Stomach smooth muscle (tissue), 2 donors: ENCODE measurements at regions not wholly inside any gene's neighbourhood (a gene's known extent, or its start where the extent isn't known, plus 50 kb on each side); places are given as distances from the start of the nearest gene placed in this dataset.
"Not testable (repeated sequence)": the region's sequence is repeated elsewhere in the genome, so short reads cannot be mapped to it uniquely, and the experiment has no call there.

ENCODE experiments used
- H3K27ac ChIP-seq: one replicate; pipeline ENCODE4 v1.7.0; 2013; ENCODE audit warnings: mild to moderate bottlenecking, low read length, inconsistent platforms
- H3K27me3 ChIP-seq, 2 donors: one replicate each; pipeline ENCODE4 v1.7.0; 2013; ENCODE audit warnings: low read length in 2 of 2; ENCODE audit not compliant: insufficient read depth in 2 of 2, control insufficient read depth in 1 of 2
- H3K36me3 ChIP-seq, 2 donors: one replicate each; pipeline ENCODE4 v1.7.0; 2013; ENCODE audit warnings: low read length in 2 of 2; ENCODE audit not compliant: control insufficient read depth in 2 of 2, insufficient read depth in 2 of 2
- H3K4me1 ChIP-seq: one replicate; pipeline ENCODE4 v1.7.0; 2013; ENCODE audit warnings: low read length; ENCODE audit not compliant: control insufficient read depth, insufficient read depth
- H3K4me3 ChIP-seq, 2 donors: one replicate each; pipeline ENCODE4 v1.7.0; 2013; ENCODE audit warnings: low read length in 2 of 2
- H3K9ac ChIP-seq, 2 donors: one replicate each; pipeline ENCODE4 v1.7.0; 2013; ENCODE audit warnings: low read length in 2 of 2, mild to moderate bottlenecking in 1 of 2
- H3K9me3 ChIP-seq, 2 donors: one replicate each; pipeline ENCODE4 v1.7.0; 2013; ENCODE audit warnings: low read length in 2 of 2; ENCODE audit not compliant: control insufficient read depth in 2 of 2
- donor health status: healthy.
- donor health status: Pancreatic carcinoma.

- H3K4me3 ChIP-seq = no peak overlapping the region
- H3K27ac ChIP-seq = no peak overlapping the region
- no peaks in the 10 kb centered on the region for H3K36me3 ChIP-seq
- H3K9me3 ChIP-seq = no peaks in the 10 kb centered on the region
- H3K27me3 ChIP-seq = no peaks in the 10 kb centered on the region
- H3K9ac ChIP-seq = no peak overlapping the region
- H3K4me1 ChIP-seq = no peaks in the 10 kb centered on the region
Observed at GRCh38 chr4:138869631-138870030, 145.9 kb upstream of the NOCT start.

- Histone ChIP-seq H3K9ac (no peak overlapping the region), H3K4me1 (no peaks in the 10 kb centered on the region), H3K36me3 (no peaks in the 10 kb centered on the region), H3K27me3 (no peaks in the 10 kb centered on the region), H3K9me3 (no peaks in the 10 kb centered on the region), H3K27ac (no peak overlapping the region), H3K4me3 (no peak overlapping the region)
Observed at GRCh38 chr4:138869165-138869564, 146.4 kb upstream of the NOCT start.

GRCh38 chr4:138868562-138868961 is 147.0 kb upstream of the NOCT start:
- Histone ChIP-seq H3K27ac (no peak overlapping the region), H3K9me3 (no peaks in the 10 kb centered on the region), H3K36me3 (no peaks in the 10 kb centered on the region), H3K4me3 (no peak overlapping the region), H3K27me3 (no peaks in the 10 kb centered on the region), H3K4me1 (no peaks in the 10 kb centered on the region), H3K9ac (no peak overlapping the region)

GRCh38 chr4:138867404-138867803 is 148.2 kb upstream of the NOCT start:
- Histone ChIP-seq H3K4me3 (no peak overlapping the region), H3K9me3 (no peaks in the 10 kb centered on the region), H3K27ac (no peak overlapping the region), H3K27me3 (no peaks in the 10 kb centered on the region), H3K36me3 (no peaks in the 10 kb centered on the region), H3K4me1 (no peaks in the 10 kb centered on the region), H3K9ac (no peak overlapping the region)

GRCh38 chr4:138866314-138866713 is 149.3 kb upstream of the NOCT start:
- no peaks in the 10 kb centered on the region for H3K36me3 ChIP-seq
- H3K27me3 ChIP-seq = no peaks in the 10 kb centered on the region
- no peaks in the 10 kb centered on the region for H3K4me1 ChIP-seq
- H3K27ac ChIP-seq = no peak overlapping the region
- no peak overlapping the region for H3K4me3 ChIP-seq
- H3K9ac ChIP-seq = no peak overlapping the region
- no peaks in the 10 kb centered on the region for H3K9me3 ChIP-seq

- H3K27me3 ChIP-seq = no peaks in the 10 kb centered on the region
- H3K36me3 ChIP-seq = no peaks in the 10 kb centered on the region
- no peak overlapping the region for H3K4me3 ChIP-seq
- H3K9ac ChIP-seq = no peak overlapping the region
- no peaks in the 10 kb centered on the region for H3K9me3 ChIP-seq
- H3K27ac ChIP-seq = no peak overlapping the region
- no peaks in the 10 kb centered on the region for H3K4me1 ChIP-seq
Observed at GRCh38 chr4:138865765-138866164, 149.8 kb upstream of the NOCT start.

- no peaks in the 10 kb centered on the region for H3K27me3 ChIP-seq
- H3K36me3 ChIP-seq = no peaks in the 10 kb centered on the region
- no peaks in the 10 kb centered on the region for H3K9me3 ChIP-seq
- no peak overlapping the region for H3K9ac ChIP-seq
- no peaks in the 10 kb centered on the region for H3K4me1 ChIP-seq
- no peak overlapping the region for H3K4me3 ChIP-seq
- no peak overlapping the region for H3K27ac ChIP-seq
Observed at GRCh38 chr4:138864961-138865720, 150.4 kb upstream of the NOCT start.

GRCh38 chr4:138863160-138863559 is 152.4 kb upstream of the NOCT start:
- H3K27ac ChIP-seq = no peak overlapping the region
- H3K27me3 ChIP-seq = no peaks in the 10 kb centered on the region
- H3K4me1 ChIP-seq = no peaks in the 10 kb centered on the region
- no peaks in the 10 kb centered on the region for H3K36me3 ChIP-seq
- H3K4me3 ChIP-seq = no peak overlapping the region
- no peaks in the 10 kb centered on the region for H3K9me3 ChIP-seq
- H3K9ac ChIP-seq = no peak overlapping the region

- Histone ChIP-seq H3K9ac (no peak overlapping the region), H3K4me3 (no peak overlapping the region), H3K9me3 (no peaks in the 10 kb centered on the region), H3K36me3 (no peaks in the 10 kb centered on the region), H3K27ac (no peak overlapping the region), H3K4me1 (no peaks in the 10 kb centered on the region), H3K27me3 (no peaks in the 10 kb centered on the region)
Observed at GRCh38 chr4:138861135-138861534, 154.4 kb upstream of the NOCT start.

- H3K36me3 ChIP-seq, H3K27me3 ChIP-seq, H3K9ac ChIP-seq, H3K9me3 ChIP-seq, H3K4me3 ChIP-seq, H3K4me1 ChIP-seq, H3K27ac ChIP-seq: not testable (repeated sequence)
Observed at GRCh38 chr4:138860357-138860756, 155.2 kb upstream of the NOCT start.

GRCh38 chr4:138859254-138859653 is 156.3 kb upstream of the NOCT start:
- no peak overlapping the region for H3K4me3 ChIP-seq
- H3K27me3 ChIP-seq = no peaks in the 10 kb centered on the region
- H3K4me1 ChIP-seq = no peaks in the 10 kb centered on the region
- no peak overlapping the region for H3K9ac ChIP-seq
- no peaks in the 10 kb centered on the region for H3K9me3 ChIP-seq
- no peak overlapping the region for H3K27ac ChIP-seq
- H3K36me3 ChIP-seq = no peaks in the 10 kb centered on the region
